HL-60 (cell line): ENCODE measurements at regions not wholly inside any gene's neighbourhood (a gene's known extent, or its start where the extent isn't known, plus 50 kb on each side); places are given as distances from the start of the nearest gene placed in this dataset.

Experiments
- DNase-seq, 2 experiments: peaks; one replicate each; pipeline ENCODE4 v3.0.0-alpha.2; 2010 to 2020; ENCODE audit warnings: low read depth in 1 of 2, low spot score in 1 of 2
- H3K27ac ChIP-seq: fragments of 250-450 bp; sonication (Bioruptor Pico); replicated peaks from 2 replicates; pipeline ENCODE4 v1.5.1; 2020; ENCODE audit warnings: mild to moderate bottlenecking, moderate library complexity
- H3K27me3 ChIP-seq: fragments of 250-450 bp; sonication (Bioruptor Pico); 2 replicates; pipeline ENCODE4 v1.5.1; 2021; ENCODE audit warnings: mild to moderate bottlenecking, moderate library complexity; ENCODE audit not compliant: insufficient read depth, poor library complexity, severe bottlenecking
- H3K4me3 ChIP-seq: replicated peaks from 2 replicates; pipeline ENCODE4 v1.5.1; 2011; ENCODE audit warnings: mild to moderate bottlenecking, control low read depth, low read length; ENCODE audit not compliant: insufficient read depth
- GABPA ChIP-seq: IDR thresholded peaks from 2 replicates; pipeline ENCODE4 v1.6.1; 2012; ENCODE audit warnings: low read depth
- POLR2AphosphoS5 ChIP-seq: IDR thresholded peaks from 2 replicates; pipeline ENCODE4 v1.6.1; 2012; ENCODE audit warnings: low read depth
- SPI1 ChIP-seq: IDR thresholded peaks from 2 replicates; pipeline ENCODE4 v1.6.1; 2012; ENCODE audit warnings: low read depth, mild to moderate bottlenecking, borderline replicate concordance
- TF ChIP-seq, protein P1 (sequence below): IDR thresholded peaks from 2 replicates; pipeline ENCODE4 v1.6.1; 2012; ENCODE audit warnings: low read depth; ENCODE audit not compliant: insufficient replicate concordance
- TF ChIP-seq, protein P2 (sequence below): IDR thresholded peaks from one replicate; pipeline ENCODE4 v1.5.1; 2011; ENCODE audit warnings: low read length, control low read depth, inconsistent platforms; ENCODE audit not compliant: insufficient read depth

GRCh38 chr5:117559005-117559844 is 984.6 kb upstream of the SEMA6A start:
- no peak for DNase-seq
- no peaks in the 10 kb centered on the region for H3K27me3 ChIP-seq
- no peak overlapping the region for H3K4me3 ChIP-seq
- no peak overlapping the region for H3K27ac ChIP-seq
- TF ChIP-seq GABPA, result no peak
- no peak for TF ChIP-seq POLR2AphosphoS5
- TF ChIP-seq, protein P1, sequence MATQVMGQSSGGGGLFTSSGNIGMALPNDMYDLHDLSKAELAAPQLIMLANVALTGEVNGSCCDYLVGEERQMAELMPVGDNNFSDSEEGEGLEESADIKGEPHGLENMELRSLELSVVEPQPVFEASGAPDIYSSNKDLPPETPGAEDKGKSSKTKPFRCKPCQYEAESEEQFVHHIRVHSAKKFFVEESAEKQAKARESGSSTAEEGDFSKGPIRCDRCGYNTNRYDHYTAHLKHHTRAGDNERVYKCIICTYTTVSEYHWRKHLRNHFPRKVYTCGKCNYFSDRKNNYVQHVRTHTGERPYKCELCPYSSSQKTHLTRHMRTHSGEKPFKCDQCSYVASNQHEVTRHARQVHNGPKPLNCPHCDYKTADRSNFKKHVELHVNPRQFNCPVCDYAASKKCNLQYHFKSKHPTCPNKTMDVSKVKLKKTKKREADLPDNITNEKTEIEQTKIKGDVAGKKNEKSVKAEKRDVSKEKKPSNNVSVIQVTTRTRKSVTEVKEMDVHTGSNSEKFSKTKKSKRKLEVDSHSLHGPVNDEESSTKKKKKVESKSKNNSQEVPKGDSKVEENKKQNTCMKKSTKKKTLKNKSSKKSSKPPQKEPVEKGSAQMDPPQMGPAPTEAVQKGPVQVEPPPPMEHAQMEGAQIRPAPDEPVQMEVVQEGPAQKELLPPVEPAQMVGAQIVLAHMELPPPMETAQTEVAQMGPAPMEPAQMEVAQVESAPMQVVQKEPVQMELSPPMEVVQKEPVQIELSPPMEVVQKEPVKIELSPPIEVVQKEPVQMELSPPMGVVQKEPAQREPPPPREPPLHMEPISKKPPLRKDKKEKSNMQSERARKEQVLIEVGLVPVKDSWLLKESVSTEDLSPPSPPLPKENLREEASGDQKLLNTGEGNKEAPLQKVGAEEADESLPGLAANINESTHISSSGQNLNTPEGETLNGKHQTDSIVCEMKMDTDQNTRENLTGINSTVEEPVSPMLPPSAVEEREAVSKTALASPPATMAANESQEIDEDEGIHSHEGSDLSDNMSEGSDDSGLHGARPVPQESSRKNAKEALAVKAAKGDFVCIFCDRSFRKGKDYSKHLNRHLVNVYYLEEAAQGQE, result no peak
- TF ChIP-seq, protein P2, sequence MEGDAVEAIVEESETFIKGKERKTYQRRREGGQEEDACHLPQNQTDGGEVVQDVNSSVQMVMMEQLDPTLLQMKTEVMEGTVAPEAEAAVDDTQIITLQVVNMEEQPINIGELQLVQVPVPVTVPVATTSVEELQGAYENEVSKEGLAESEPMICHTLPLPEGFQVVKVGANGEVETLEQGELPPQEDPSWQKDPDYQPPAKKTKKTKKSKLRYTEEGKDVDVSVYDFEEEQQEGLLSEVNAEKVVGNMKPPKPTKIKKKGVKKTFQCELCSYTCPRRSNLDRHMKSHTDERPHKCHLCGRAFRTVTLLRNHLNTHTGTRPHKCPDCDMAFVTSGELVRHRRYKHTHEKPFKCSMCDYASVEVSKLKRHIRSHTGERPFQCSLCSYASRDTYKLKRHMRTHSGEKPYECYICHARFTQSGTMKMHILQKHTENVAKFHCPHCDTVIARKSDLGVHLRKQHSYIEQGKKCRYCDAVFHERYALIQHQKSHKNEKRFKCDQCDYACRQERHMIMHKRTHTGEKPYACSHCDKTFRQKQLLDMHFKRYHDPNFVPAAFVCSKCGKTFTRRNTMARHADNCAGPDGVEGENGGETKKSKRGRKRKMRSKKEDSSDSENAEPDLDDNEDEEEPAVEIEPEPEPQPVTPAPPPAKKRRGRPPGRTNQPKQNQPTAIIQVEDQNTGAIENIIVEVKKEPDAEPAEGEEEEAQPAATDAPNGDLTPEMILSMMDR, result no peak
- no peak for TF ChIP-seq SPI1

GRCh38 chr5:117551236-117551635 is 976.6 kb upstream of the SEMA6A start:
- H3K27ac ChIP-seq, result no peak overlapping the region
- no peak overlapping the region for H3K4me3 ChIP-seq
- H3K27me3 ChIP-seq, result no peaks in the 10 kb centered on the region
- no peak for TF ChIP-seq SPI1
- no peak for TF ChIP-seq GABPA
- TF ChIP-seq, protein P1, result no peak
- no peak for TF ChIP-seq POLR2AphosphoS5
- TF ChIP-seq, protein P2, result no peak
- no peak for DNase-seq

DNA sequence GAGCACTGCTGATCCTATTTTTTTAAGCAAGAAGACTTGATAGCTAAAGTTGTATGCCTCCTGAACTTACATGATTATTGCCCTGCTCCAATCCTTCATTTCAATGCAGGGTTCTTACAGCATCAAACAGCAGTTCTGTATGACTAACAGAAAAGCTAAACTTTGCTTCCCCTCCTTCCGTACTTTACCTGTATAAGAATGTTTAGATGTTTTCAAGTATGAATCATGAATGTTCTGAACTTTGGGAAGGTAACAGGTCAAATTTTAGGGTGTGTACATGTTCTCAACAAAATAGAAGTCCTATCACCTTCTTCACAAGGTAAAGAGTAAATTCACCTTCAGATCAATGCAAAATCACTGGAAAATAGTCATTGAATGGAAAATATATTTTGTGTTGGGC is 972.6 kb upstream of the SEMA6A start:
- Histone ChIP-seq H3K4me3 (no peak overlapping the region), H3K27ac (no peak overlapping the region), H3K27me3 (no peaks in the 10 kb centered on the region)
- no peak for DNase-seq
- TF ChIP-seq SPI1, result no peak
- TF ChIP-seq, protein P1, result no peak
